ENCODE measurements at regions not wholly inside any gene's neighbourhood (a gene's known extent, or its start where the extent isn't known, plus 50 kb on each side); places are given as distances from the start of the nearest gene placed in this dataset.
"Not testable (repeated sequence)": the region's sequence is repeated elsewhere in the genome, so short reads cannot be mapped to it uniquely, and the experiment has no call there.

DNA sequence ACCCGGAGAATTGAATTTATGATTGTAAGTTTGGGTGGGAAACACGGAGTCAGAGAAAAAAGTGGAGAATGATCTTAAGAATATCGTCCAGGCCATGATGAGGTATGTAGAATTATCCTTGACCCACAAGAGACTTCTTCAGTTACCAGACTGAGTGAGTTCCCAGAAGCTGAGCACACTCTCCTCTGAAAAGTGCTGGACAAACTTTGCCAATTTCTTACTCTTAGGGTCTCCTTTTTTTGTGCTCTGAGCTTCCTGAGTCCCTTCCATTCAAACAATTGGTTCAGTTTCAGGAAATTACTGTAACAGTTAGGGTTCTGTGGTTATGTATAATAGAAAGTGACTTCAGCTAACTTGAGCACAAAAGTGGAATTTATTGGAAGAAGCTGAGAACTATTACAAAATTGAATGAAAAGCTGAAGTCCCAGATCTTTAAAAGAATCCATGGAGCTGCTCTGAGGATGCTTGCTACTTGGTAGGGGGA is 50.6 kb upstream of the EHBP1 start:
- no peak for DNase-seq (ENCODE audit: low read depth)

DNA sequence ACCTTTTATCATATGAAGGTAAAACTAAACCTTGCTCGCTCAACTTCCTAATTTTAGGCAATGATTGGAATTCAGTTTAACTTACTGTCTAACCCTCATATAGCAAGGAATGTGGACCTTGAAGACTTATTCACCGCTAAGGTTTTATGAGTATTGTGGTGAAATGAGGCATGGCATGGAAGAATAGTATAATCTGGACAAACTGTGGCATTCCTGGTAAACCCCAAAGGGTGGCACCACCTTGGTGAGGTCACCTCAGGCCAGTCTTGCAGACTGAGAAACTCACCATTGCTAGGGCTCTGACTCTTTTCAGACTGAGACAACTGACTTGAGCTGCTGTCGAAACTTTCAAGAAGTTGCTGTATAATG is 51.1 kb upstream of the EHBP1 start:
- DNase-seq (ENCODE audit: low read depth): peak; percentile 8

DNA sequence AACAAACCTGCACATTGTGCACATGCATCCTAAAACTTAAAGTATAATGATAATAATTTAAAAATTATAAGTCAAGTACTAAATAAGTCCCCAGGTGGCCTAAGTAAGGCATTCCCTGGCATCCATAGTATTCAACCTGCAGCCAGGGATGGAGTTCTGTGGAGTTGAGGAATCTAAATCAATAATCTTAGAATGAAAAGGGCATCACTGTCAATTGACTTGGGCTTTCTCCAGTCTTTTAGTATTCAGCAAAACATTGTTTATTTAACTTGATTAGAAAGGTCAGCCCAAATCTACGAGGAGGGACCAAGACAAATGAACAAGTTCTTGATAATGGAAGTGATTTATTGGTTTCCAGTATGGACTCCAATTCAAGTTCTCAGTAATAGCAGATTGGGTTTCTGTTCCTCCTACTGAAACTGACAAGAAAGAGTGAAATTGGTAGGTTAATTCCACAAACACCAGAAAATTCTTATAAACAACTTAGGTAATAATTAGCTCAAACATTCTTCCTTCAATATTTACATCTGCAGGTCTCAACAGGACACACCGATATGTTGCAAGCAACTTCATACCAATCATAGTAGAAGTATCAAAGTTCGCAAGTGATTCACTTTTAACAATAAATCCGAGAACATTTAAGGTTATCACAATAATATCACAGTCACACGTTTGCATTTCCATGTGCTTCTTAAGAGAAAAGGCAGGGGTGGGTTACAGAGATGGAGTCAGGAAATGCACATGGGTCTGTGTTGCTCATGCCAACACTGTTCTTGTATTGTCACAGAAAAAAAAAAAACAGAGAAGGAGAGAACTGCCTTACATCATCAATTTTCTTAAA is 51.7 kb upstream of the EHBP1 start:
- DNase-seq (ENCODE audit: low read depth): no peak

DNA sequence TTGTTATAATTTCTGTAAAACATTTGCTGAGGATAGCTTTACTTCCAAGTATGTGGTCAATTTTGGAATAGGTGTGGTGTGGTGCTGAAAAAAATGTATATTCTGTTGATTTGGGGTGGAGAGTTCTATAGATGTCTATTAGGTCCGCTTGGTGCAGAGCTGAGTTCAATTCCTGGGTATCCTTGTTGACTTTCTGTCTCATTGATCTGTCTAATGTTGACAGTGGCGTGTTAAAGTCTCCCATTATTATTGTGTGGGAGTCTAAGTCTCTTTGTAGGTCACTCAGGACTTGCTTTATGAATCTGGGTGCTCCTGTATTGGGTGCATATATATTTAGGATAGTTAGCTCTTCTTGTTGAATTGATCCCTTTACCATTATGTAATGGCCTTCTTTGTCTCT is 56.4 kb upstream of the EHBP1 start:
- DNase-seq (ENCODE audit: low read depth): not testable (repeated sequence)

DNA sequence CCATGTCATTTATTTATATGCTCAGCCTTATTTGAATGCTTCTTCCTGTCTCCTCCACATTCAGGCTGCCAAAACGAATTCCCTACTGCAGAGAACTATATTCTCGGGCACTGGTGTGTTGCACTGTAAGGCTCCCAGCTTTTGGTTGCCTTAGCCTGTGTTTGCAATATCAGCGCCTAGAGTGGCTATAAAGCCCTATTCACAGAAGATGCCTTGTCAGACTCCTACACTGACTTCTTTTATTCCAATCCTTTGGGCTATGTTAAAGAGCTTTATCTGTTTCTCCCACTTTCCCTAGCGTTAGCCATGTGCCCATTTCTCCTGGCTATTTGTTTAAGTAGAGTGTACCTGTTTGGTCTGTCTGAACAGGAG is 62.4 kb upstream of the EHBP1 start:
- no peak for DNase-seq (ENCODE audit: low read depth)

DNA sequence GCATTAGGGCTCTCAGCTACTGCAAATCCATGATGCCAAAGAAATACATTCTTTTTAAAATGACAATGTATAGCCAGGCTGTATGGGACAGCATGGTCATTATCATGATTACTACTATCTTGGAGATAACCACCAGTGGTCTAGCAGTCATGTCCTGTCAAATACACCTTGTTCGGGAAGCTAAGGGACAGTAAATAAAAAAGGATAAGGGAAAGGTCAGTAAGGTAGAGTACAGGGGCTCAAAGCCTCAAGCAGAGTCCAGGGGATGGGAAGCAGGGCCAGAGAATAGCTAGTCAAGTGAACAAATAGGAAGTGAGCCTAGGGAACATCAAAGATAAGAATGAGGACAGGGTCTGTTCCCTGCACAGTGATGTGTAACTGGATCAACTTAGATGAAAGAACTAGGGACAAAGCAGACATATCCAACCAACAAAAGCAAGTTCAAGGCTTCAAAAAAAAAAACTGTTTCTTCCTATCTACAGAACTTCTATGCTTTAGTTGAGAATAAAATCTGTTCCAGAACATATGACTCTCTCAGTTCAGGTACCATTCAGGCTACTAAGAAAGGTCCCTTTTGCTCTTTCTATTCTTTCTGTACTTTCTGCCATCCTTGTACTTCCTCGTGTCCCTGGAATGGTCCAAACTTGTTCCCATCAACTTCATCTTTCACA is 62.9 kb upstream of the EHBP1 start:
- DNase-seq (ENCODE audit: low read depth): no peak

DNA sequence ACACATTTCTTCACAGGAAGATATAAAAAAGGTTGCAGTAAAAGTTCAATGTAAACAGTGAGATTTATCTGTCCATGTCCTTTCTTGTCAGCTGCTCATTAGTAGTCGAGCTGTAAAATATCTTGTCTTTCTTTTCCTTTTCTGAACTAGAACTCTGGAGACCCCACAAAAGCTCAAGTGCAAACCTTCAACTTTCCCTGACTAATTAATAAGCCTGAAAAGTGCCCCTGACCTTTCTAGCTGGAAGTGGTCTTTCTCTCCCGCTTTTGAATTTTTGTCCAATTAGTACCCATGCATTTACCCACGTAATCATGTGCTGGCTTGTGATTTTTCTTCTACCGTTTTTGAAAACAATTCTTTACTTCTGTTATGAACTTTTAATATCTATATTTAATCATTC is 63.6 kb upstream of the EHBP1 start:
- DNase-seq (ENCODE audit: low read depth): no peak

DNA sequence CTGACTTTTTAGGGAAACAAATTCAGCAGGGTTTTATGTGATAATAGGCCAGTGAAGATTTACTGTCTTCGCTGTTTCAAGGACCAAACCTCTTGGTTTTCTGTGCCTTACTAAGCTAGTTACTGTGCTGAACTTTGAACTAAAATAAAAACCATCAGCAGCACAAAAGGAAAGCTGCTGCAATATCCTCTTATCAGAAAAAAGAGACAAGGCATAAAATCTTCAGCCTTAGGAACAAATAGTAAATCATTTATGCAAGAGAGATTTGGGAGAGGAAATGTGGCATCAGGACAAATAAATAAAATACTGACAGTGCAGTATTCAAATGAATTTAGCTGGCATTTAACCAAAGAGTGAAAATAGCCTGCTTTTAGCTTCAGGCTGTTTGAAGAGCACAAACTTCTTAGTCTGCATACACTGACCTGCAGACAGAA is 64.1 kb upstream of the EHBP1 start:
- peak; percentile 11 for DNase-seq (ENCODE audit: low read depth)

DNA sequence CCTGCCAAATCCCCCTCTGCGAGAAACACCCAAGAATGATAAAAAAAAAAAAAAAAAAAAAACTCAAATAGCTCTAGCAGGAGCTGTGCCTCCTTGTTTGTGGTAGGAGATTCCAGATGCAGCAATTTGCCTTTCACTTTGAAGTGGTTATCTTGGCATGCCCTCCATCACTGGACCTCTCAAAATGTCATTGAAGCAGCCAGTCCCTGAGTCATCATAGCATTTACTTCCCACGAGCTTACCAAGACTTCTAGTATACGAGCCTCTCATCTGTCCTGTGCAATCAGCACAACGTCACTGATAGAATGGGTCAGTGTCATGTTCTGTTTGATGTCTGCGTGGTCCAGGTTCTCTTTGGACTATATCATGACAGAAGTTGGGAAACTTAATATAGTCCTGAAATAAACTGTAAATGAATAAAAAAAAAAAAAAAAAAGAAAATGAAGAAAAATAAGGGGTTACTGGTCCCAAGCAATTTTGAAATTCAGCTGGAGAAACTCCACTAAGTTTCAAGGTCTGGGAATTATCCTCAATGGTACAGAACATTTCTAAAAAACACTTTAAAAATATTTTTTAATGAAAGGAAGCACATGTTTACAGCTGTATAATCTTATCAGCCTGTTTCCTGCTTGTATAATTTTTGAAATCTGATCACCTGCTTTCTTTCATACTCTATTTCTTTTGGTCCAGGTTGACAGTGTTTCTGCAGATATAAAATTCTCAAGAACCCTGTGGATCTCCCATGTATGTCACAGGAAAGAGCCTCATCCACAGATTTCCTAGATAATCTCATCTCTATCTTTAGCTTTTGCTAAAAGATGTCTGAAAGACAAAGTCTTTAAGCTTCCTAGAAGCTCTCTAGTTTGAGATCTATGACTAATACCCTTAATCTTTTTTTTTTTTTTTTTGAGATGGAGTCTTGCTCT is 74.1 kb upstream of the EHBP1 start:
- DNase-seq (ENCODE audit: low read depth): no peak

DNA sequence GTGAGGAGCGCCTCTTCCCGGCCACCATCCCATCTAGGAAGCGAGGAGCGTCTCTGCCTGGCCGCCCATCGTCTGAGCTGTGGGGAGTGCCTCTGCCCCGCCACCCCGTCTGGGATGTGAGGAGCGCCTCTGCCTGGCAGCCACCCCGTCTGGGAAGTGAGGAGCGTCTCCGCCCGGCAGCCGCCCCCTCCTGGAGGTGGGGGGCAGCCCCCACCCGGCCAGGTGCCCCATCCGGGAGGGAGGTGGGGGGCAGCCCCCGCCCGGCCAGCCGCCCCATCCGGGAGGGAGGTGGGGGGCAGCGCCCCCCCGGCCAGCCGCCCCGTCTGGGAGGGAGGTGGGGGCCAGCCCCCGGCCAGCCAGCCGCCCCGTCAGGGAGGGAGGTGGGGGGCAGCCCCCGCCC is 75.3 kb upstream of the EHBP1 start:
- not testable (repeated sequence) for DNase-seq (ENCODE audit: low read depth)

DNA sequence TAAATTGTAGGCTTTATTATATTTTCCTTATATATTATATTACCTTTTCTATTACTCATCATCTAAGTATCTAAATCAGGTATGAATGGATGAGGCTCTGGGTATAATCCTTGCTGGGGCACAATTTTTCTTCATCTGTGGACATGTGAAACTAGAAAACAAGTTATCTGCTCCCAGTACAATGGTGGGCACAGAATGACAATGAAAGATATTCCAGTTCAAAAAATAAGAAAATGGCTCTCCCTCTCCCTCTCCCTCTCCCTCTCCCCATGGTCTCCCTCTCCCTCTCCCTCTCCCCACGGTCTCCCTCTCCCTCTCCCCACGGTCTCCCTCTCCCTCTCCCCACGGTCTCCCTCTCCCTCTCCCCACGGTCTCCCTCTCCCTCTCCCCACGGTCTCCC is 76.2 kb upstream of the EHBP1 start:
- DNase-seq (ENCODE audit: low read depth): not testable (repeated sequence)

DNA sequence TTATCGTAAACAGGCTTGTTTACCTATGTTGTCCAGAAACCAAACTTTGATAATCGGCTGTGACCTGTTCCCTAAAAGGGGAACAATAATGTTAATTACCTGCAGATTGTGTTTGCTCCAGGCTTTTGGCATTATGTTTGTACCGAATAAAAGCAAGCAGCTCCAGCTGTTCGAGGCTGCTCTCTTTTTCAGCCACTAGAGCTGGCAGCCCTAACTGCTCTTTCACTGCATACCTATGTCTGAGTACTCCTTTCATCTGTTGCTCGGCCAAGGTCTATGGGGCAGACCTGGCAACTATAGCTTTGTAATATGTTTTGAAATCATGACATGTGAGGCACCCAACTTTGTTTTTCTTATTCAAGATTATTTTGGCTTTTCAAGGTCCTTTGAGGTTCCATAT is 77.8 kb upstream of the EHBP1 start:
- no peak for DNase-seq (ENCODE audit: low read depth)

DNA sequence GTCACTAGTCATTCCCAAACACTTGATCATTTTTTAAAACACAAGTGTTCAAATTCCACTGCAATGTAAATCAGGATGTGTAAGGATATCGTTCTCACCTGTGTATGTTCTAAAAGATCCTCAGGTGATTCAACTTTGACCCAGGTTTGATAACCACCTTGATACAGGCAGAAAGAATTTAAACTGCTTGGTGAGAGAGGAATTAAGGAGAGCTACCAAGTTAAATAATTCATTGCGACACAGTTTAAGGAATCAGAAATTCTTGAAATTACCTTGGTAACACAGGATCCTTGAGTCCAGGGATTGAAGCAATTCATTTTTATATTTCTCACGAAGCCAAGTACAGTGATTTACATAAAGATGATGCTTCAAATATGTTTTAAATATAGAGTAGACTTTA is 80.7 kb upstream of the EHBP1 start:
- no peak for DNase-seq (ENCODE audit: low read depth)

DNA sequence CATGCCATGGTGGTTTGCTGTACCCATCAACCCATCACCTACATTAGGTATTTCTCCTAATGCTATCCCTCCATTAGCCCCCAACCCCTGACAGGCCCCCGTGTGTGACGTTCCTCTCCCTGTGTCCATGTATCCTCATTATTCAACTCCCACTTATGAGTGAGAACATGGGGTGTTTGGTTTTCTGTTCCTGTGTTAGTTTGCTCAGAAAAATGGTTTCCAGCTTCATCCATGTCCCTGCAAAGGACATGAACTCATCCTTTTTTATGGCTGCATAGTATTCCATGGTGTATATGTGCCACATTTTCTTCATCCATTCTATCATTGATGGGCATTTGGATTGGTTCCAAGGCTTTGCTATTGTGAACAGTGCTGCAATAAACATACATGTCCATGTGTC is 89.0 kb upstream of the EHBP1 start:
- DNase-seq (ENCODE audit: low read depth): not testable (repeated sequence)

DNA sequence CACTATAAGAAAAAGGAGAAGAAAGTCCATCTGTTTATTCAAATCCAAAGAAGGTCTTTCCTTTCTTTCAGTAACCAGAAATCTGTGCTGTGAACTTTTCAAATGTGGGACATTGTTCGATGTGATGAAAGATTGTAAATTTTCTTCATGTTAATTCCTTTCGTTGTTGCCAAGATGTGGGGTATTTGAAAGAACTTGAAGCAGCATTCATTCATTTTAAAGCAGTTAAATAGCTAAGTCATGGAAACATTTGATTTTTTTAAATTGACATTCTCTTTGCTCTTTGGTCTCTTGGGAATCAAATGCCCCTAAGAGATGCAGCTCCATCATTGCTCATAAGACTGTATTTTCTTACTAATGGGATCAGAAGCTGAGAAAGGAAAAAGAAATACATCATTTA is 93.7 kb upstream of the EHBP1 start:
- no peak for DNase-seq (ENCODE audit: low read depth)

DNA sequence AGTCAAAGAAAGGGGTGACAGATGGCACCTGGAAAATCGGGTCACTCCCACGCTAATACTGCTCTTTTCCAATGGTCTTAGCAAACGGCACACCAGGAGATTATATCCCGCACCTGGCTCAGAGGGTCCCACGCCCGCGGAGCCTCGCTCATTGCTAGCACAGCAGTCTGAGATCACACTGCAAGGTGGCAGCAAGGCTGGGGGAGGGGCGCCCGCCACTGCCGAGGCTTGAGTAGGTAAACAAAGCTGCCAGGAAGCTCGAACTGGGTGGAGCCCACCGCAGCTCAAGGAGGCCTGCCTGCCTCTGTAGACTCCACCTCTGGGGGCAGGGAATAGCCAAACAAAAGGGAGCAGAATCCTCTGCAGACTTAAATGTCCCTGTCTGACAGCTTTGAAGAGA is 99.5 kb upstream of the TMEM17 start:
- not testable (repeated sequence) for DNase-seq (ENCODE audit: low read depth)

DNA sequence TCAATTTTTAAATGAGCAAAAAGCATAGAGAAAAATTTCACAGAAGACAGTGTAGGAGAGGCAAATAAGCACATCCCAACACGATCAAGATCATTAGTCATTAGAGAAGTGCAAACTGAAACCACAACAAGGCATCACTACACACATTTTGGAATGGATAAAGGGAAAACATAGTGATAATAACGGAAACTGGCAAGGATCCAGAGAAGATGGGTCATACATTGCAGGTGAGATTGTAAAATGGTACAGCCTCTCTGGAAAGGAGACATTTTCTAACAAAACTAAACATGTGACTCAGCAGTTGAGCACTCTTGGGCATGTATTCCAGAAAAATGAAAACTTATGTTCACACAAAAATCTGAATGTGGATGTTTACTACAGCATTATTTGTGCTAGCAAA is 98.3 kb upstream of the TMEM17 start:
- DNase-seq (ENCODE audit: low read depth): no peak

DNA sequence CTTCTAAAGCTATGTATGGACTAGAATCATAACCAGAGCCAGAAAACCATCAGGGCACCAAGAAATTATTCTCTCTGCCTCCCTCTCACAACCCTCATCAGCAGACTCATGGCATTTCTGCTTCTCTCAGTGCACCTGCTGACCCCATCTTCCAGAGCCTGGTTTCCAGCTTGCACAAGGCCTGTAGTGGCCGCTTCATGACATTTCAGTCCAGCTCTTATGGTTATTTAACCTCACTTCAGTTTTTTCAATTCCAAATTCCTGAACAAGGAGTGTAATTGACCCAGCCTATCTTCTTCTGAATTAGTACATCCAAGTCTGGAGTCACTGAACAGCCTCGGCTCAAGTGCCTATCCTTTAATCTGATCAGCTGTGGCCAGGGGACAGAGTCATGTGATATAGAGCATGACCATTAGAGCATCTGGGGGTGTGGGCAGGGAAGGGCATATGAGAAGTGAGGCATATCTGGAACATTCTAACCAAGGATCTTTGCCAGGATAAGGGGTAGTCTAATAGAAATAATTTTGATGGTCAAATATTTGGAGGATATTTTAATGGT is 97.2 kb upstream of the TMEM17 start:
- no peak for DNase-seq (ENCODE audit: low read depth)

DNA sequence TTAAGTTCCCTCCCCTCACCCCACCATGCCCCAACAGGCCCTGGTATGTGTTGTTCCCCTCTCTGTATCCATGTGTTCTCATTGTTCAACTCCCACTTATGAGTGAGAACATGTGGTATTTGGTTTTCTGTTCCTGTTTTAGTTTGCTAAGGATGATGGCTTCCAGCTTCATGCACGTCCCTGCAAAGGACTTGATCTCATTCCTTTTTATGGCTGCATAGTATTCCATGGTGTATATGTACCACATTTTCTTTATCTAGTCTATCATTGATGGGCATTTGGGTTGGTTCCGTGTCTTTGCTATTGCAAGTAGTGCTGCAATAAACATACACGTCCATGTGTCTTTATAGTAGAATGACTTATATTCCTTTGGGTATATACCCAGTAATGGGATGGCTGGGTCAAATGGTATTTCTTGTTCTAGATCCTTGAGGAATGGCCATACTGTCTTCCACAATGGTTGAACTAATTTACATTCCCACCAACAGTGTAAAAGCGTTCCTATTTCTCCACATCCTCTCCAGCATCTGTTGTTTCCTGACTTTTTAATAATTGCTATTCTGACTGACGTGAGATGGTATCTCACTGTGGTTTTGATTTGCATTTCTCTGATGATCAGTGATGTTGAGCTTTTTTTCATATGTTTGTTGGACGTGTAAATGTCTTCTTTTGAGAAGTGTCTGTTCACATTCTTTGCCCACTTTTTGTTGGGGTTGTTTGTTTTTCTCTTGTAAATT is 93.8 kb upstream of the TMEM17 start:
- DNase-seq (ENCODE audit: low read depth): not testable (repeated sequence)

DNA sequence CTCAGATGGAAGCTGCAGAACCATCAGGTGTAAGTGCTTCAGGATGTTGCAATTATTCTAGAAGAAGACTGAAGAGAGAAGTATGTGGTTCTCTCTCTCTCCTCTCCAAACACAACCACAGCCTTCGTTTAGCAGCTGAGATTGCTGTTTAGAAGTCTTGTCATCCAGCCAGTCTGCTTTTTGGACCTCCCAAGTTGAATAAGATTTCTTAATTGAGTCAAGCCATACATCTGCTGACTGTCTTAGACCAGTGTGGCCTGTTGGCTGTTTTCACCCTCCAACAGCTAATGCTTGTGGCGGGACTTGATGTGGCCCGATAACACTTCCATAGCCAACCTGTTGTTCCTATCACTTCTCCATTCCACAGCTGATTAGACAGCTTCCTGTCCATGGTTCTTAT is 91.3 kb upstream of the TMEM17 start:
- DNase-seq (ENCODE audit: low read depth): peak; percentile 78
